Psoas muscle (tissue), 7 donors: ENCODE measurements at regions not wholly inside any gene's neighbourhood (a gene's known extent, or its start where the extent isn't known, plus 50 kb on each side); places are given as distances from the start of the nearest gene placed in this dataset.
"Not testable (repeated sequence)": the region's sequence is repeated elsewhere in the genome, so short reads cannot be mapped to it uniquely, and the experiment has no call there.

Experiments used
- ATAC-seq, 4 donors: fragments of 200-7000 bp; cut with Tn5 transposase; one replicate each; pipeline ENCODE4 v1.9.1; 2020; ENCODE audit warnings: moderate library complexity in 3 of 4, mild to moderate bottlenecking in 2 of 4
- DNase-seq, 2 donors: peaks; one replicate each; pipeline ENCODE4 v3.0.0-alpha.2; 2020
- H3K27ac ChIP-seq: fragments of 200-600 bp; one replicate; pipeline ENCODE4 v1.8.0; 2022
- H3K27me3 ChIP-seq, 3 donors: fragments of 200-600 bp in 1 of 3; one replicate each; pipeline versions ENCODE4 v1.6.1 to v1.8.0; 2013 to 2022; ENCODE audit warnings: low read length in 2 of 3, mild to moderate bottlenecking in 2 of 3, moderate library complexity in 1 of 3; ENCODE audit not compliant: insufficient read depth in 3 of 3
- H3K36me3 ChIP-seq, 2 donors: fragments of 200-600 bp in 1 of 2; one replicate each; pipeline versions ENCODE4 v1.6.1 to v1.8.0; 2013 to 2022; ENCODE audit warnings: low read depth in 1 of 2, mild to moderate bottlenecking in 1 of 2, moderate library complexity in 1 of 2; ENCODE audit not compliant: insufficient read depth in 1 of 2
- H3K4me1 ChIP-seq: fragments of 200-600 bp; one replicate; pipeline ENCODE4 v1.8.0; 2022
- H3K4me3 ChIP-seq: fragments of 200-600 bp; one replicate; pipeline ENCODE4 v1.8.0; 2022; ENCODE audit warnings: mild to moderate bottlenecking
- H3K9me3 ChIP-seq: fragments of 200-600 bp; one replicate; pipeline ENCODE4 v1.8.0; 2022
- WGBS, 3 donors: extraction: QIAGEN DNeasy Blood & Tissue Kit; methylation state at CpG; one replicate each; pipeline versions ENCODE4 v1.1.6 to v1.1.7; 2013; 5-methylcytosine and 5-hydroxymethylcytosine counted together
- intact Hi-C, 2 donors: fragments of 100-400 bp; cut with DNase I; formaldehyde crosslinking; loops; one replicate each; pipeline versions ENCODE4 v1.11.0 to v1.14.2; 2022
- donor health status: healthy with polysubstance abuse.
- donor health status: DM: no; HTN: no; CAD: no; lungs with moderate emphysema.
- donor health status: Bipolar disorder and iron deficiency.
- donor health status: healthy.
- donor health status: DM: yes; HTN: yes; CAD: no.
- donor health status: DM: no; HTN: no; CAD: no.
- donor health status: DM: yes; HTN: yes; CAD: no.

DNA sequence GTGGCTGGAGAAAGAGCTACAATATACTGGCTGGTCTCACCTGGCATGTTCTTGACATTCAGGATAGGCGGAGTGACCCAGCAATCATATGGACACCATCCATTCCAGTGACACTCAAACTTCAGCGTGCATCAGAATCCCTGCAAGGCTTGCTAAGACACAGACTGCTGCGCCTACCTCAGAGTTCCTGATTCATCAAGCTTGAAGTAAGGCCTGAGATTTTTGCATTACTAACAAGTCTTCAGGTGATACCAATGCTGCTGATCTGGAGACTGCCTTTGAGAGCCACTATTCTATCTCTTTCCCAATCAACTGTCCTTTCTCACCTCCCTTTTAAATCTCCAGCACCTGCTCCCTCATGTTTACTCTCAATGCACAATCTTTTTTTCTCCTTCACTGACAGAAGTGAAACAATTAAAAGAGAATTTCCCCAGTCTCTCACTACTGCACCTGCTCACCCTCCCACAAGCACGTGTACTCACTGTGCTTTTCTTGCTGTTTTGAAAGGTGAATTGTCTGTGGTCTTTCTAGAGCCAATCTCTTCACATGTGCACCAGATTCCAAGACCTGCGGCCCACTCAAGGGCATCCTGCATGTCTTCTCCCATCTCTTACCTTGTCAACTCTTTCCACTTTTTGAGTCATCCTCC is 519.2 kb downstream of the TTLL7 start:
- H3K36me3 ChIP-seq, H3K4me3 ChIP-seq, H3K4me1 ChIP-seq, H3K27ac ChIP-seq, ATAC-seq, intact Hi-C loops, H3K9me3 ChIP-seq, H3K27me3 ChIP-seq, DNase-seq: not testable (repeated sequence)
- WGBS, 3 donors, result 91 to 97% (median 92%) methylated on average over 4 to 5 of the region's 5 CpGs

DNA sequence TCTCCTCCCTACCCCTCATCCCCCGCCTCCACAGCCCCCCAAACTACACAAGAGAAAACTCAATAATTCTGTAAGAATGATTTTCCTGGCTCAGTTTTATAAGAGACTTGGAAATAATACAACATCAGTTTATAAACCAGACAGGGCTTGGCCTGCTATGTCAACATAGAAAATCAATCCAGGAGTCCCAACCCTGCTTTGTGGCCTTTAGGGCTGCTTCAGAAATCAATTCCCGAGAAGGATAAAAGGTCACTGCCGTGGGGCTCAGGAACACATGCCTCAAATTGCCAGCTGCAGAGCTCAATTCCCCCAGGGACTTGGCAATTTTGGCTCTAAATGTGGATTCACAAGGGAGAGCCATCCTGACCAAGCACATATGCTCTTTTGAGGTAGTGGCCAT is 520.8 kb downstream of the TTLL7 start:
- H3K27ac ChIP-seq, H3K27me3 ChIP-seq, intact Hi-C loops, ATAC-seq, H3K4me1 ChIP-seq, H3K4me3 ChIP-seq, H3K36me3 ChIP-seq, DNase-seq, H3K9me3 ChIP-seq: not testable (repeated sequence)
- 44 to 45% (median 44%) methylated on average over 3 of the region's 3 CpGs for WGBS, 3 donors

DNA sequence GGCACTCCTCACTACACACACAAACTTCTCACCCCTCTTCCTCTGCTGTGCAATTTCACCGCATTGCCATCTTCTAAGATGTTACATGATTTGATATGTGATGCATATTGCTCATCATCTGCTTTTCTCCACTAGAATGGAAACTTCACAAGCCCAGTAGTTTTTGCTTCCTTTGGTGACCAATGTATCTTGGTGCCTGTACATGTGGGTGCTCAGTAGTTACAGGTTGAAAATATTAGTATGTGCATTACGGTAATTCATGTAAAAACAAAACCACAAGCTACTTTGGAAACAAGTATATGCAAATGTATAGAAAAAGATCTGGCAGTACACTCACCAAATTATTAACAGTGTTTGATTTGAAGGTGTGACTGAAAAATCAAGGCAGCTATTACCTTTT is 522.4 kb downstream of the TTLL7 start:
- WGBS, 3 donors, result 97 to 98% (median 98%) methylated on average over 2 of the region's 2 CpGs

DNA sequence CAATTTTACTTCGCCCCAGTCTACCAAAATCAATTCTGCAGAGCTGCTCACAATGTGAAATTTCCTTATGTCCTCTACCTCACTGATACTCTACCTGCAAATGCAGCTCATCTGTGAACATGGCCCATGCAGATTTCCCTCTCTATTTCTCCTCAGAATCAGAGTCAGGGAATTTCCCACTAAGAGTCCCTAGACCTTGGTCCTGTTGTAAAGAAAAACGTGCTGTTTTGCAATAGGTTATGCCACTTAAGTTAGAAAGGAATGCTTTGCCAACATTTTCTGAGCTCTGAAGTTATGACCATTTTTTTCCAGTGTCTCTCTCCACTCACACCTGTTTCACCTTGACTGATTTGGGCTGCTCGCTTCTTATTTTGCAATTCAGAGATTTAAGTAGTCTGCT is 524.0 kb downstream of the TTLL7 start:
- H3K4me3 ChIP-seq, ATAC-seq, intact Hi-C loops, H3K27me3 ChIP-seq, DNase-seq, H3K36me3 ChIP-seq, H3K9me3 ChIP-seq, H3K4me1 ChIP-seq, H3K27ac ChIP-seq: not testable (repeated sequence)
- WGBS, 3 donors, result 56 to 72% (median 60%) methylated on average over 3 of the region's 3 CpGs

More for the DNA sequence above, 522.4 kb downstream of the TTLL7 start:
- H3K9me3 ChIP-seq, H3K27ac ChIP-seq, ATAC-seq, intact Hi-C loops, H3K4me1 ChIP-seq, H3K36me3 ChIP-seq, H3K27me3 ChIP-seq, DNase-seq, H3K4me3 ChIP-seq: not testable (repeated sequence)

DNA sequence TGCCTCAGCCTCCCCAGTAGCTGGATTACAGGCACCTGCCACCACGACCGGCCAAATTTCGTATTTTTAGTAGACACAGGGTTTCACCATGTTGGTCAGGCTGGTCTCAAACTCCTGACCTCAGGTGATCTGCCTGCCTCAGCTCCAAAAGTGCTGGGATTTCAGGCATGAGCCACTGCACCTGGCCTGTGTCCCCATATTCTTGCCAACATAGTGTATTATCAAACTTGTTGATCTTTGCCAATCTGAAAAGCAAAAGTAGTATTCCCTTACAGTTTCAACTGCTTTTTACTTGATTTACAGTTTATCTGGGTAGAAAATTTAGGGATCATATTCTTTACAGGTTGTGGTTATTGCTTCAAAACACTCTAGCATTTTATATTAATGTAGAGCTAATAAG is 524.9 kb downstream of the TTLL7 start:
- ATAC-seq, DNase-seq, H3K36me3 ChIP-seq, intact Hi-C loops, H3K27me3 ChIP-seq, H3K9me3 ChIP-seq, H3K4me1 ChIP-seq, H3K27ac ChIP-seq, H3K4me3 ChIP-seq: not testable (repeated sequence)
- 57 to 78% (median 64%) methylated on average over 3 of the region's 3 CpGs for WGBS, 3 donors

DNA sequence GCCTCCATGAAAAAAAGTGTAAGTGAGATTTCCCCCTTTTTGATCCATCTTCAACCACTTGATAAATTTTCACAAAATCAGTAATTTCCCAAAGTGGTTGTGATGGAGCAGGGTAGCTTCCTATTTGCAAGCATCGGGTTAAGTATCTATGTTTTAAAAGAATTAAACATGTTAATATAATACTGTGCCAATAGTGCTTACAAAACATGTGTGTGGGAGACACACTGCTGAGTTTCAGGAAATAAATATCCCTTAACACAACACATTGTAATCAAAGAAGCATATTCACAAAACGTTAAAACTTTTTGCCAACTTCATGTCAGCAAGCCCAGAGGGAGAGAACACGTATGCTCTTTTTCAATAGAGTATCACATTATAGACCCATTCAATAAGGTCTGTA is 526.9 kb downstream of the TTLL7 start:
- DNase-seq, intact Hi-C loops, H3K36me3 ChIP-seq, H3K4me3 ChIP-seq, H3K27me3 ChIP-seq, ATAC-seq, H3K9me3 ChIP-seq, H3K4me1 ChIP-seq, H3K27ac ChIP-seq: not testable (repeated sequence)
- WGBS, 3 donors, result 32 to 56% (median 37%) methylated on average over 3 of the region's 3 CpGs

DNA sequence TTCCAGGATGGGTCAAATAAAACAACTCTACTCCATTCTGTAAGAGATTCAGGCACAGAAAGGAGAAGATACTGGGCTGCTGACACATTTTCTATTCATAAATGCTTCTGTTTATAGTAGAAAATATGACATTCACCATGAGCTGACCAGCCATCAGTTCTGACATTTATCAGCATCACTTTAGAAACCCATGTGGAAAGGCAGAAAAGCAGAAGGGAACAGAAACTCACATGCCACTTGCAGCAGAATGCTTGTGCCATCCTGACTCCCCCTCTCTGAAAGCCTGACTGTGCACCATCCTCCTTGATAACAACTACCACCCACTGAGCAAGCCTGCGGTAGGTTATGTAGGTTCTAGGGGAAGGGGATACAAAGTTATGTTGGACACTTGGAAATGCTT is 527.7 kb downstream of the TTLL7 start:
- H3K27ac ChIP-seq, H3K9me3 ChIP-seq, DNase-seq, intact Hi-C loops, H3K36me3 ChIP-seq, ATAC-seq, H3K27me3 ChIP-seq, H3K4me3 ChIP-seq, H3K4me1 ChIP-seq: not testable (repeated sequence)
- WGBS, 3 donors, result 88 to 100% (median 94%) methylated on average over 1 of the region's 1 CpG

DNA sequence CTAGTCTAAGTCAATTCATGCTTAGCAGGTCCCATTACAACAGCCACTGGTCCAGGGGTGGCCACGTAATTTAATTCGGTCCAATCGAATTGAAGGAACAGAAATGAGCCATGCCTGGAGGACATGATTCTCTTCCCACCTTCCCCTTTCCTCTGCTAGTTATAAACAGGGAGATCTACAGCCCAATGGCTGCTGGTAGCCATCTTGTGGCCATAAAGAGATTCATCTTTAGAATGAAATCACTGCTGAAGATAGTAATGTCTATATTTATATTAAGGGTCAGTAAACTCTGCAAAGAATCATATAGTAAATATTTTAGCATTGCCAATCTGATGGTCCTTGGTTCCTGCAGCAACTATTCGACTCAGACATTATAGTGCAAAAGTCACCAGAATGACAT is 530.6 kb downstream of the TTLL7 start:
- H3K4me1 ChIP-seq, H3K27me3 ChIP-seq, ATAC-seq, H3K4me3 ChIP-seq, intact Hi-C loops, H3K36me3 ChIP-seq, DNase-seq, H3K27ac ChIP-seq, H3K9me3 ChIP-seq: not testable (repeated sequence)
- 95 to 97% (median 96%) methylated on average over 4 of the region's 4 CpGs for WGBS, 3 donors

DNA sequence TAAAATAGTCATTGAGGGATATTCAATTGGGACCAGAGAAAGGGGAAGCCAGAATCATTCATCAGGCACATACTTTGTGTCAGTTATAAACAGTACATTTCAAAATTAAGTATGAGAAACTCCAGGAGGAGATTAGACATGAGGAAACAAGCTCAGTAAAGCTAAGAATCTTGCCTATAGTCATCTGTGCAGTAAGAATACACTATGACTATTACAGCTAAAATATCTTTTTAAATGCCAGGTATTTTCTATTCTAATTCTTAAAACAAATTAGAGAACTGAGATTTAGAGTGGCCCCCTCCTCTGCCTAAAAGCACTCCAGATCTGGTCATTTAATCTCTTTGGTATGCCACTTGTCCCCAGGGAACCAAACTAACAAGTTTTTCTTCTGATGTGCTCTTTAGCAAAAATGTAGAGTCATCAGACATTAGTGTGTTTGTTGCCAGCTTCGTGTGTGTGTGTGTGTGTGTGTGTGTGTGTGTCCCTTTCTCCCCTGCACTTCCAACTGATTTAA is 541.1 kb downstream of the TTLL7 start:
- ATAC-seq, H3K4me3 ChIP-seq, H3K27me3 ChIP-seq, H3K9me3 ChIP-seq, H3K36me3 ChIP-seq, H3K4me1 ChIP-seq, intact Hi-C loops, H3K27ac ChIP-seq, DNase-seq: not testable (repeated sequence)
- 0 to 33% (median 17%) methylated on average over 1 of the region's 1 CpG for WGBS, 3 donors

DNA sequence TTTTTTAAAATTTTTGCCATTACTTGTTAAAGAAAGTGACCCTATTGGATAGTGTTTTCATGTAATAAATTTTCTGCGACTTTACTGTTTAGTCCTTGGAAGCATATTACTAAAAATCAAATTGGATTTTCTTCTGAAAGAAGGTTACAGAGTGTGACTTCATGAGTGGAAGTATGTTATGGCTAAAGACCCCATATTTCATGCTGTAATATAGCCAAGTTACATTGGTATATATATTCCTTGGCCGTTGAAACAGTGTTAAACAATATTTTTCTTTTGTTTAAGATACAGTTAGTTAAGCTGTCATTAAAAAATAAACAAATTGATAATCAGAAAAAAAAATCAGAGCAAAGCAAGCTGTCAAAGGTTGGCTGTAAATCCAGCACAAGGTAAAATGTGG is 541.7 kb downstream of the TTLL7 start:
- DNase-seq, H3K4me1 ChIP-seq, H3K36me3 ChIP-seq, intact Hi-C loops, H3K27ac ChIP-seq, H3K4me3 ChIP-seq, ATAC-seq, H3K9me3 ChIP-seq, H3K27me3 ChIP-seq: not testable (repeated sequence)
- 83 to 89% (median 83%) methylated on average over 2 of the region's 2 CpGs for WGBS, 3 donors

DNA sequence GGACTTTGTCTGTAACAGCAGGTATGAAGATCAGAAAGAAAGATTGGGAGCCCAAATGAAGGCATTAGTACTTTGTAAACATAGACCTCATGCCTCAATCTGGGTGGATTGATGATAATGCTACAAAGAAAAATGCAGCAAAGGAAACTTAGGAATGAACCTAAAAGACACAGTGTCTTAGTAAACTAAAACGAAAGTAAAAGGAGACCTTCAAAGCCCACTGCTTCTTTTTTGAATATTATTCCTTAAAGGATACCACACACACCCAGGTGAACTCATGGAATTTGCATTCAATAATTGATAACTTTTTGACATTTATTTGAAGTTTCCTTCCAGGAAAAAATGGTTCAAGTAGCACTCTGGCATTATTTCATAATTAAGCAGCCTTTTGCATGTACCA is 543.2 kb downstream of the TTLL7 start:
- H3K27ac ChIP-seq, DNase-seq, H3K27me3 ChIP-seq, intact Hi-C loops, H3K36me3 ChIP-seq, H3K4me1 ChIP-seq, H3K4me3 ChIP-seq, ATAC-seq, H3K9me3 ChIP-seq: not testable (repeated sequence)
- 34 to 38% (median 38%) methylated on average over 1 of the region's 1 CpG for WGBS, 3 donors

DNA sequence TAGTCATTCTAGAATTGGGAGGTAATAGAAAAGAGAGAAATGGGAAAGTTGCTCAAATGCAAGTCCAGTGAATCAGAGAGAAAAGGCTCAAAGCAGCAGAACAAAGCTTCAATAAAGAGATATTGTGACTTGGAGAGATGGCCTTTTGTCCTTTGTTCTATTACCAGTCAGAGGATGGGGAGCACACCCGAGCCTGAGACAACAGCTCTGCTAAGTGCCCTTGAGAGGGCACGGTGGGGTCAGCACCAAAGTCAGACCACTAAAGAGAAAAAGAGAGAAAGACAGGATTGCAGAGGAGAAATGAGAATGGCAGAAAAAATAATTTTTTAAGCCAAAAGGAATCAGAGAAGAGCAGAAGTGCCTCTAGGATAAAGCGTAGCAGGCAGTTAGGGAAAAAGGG is 553.1 kb downstream of the TTLL7 start:
- H3K27ac ChIP-seq, H3K27me3 ChIP-seq, ATAC-seq, H3K4me3 ChIP-seq, H3K9me3 ChIP-seq, H3K36me3 ChIP-seq, DNase-seq, intact Hi-C loops, H3K4me1 ChIP-seq: not testable (repeated sequence)
- 52 to 85% (median 66%) methylated on average over 2 to 3 of the region's 3 CpGs for WGBS, 3 donors
